Transverse colon (tissue), 4 donors: ENCODE measurements at regions not wholly inside any gene's neighbourhood (a gene's known extent, or its start where the extent isn't known, plus 50 kb on each side); places are given as distances from the start of the nearest gene placed in this dataset.

Experiments used
- DNase-seq: peaks from one replicate; pipeline ENCODE4 v3.0.0-alpha.2; 2019
- H3K27ac ChIP-seq, 4 donors: fragments of 200-600 bp; sonication (generic); 2 replicates each; pipeline ENCODE4 v1.5.1; 2016 to 2018; ENCODE audit warnings: inconsistent platforms in 4 of 4
- H3K27me3 ChIP-seq: fragments of 200-600 bp; sonication (generic); 2 replicates; pipeline ENCODE4 v1.5.1; 2017; ENCODE audit warnings: inconsistent platforms
- H3K36me3 ChIP-seq, 4 donors: fragments of 200-600 bp; sonication (generic); 2 replicates each; pipeline ENCODE4 v1.5.1; 2017 to 2019; ENCODE audit warnings: inconsistent platforms in 4 of 4
- H3K4me1 ChIP-seq, 4 donors: fragments of 200-600 bp; sonication (generic); 2 replicates each; pipeline ENCODE4 v1.5.1; 2017 to 2020; ENCODE audit warnings: inconsistent platforms in 4 of 4
- H3K4me3 ChIP-seq, 4 donors: fragments of 200-600 bp; sonication (generic); 1 replicate in 1 of 4; 2 replicates in 3 of 4; pipeline versions ENCODE4 v1.5.1 to v1.6.1; 2017 to 2019; ENCODE audit warnings: inconsistent platforms in 4 of 4
- H3K9me3 ChIP-seq, 2 donors: fragments of 200-600 bp; sonication (generic); 2 replicates each; pipeline ENCODE4 v1.5.1; 2017 to 2019; ENCODE audit warnings: inconsistent platforms in 2 of 2
- CTCF ChIP-seq, 5 experiments: fragments of 200-600 bp in 3 of 5; fragments of 450-650 bp in 2 of 5; sonication (generic) in 3 of 5; IDR thresholded peaks; 1 replicate in 2 of 5; 2 replicates in 3 of 5; pipeline ENCODE4 v1.5.1; 2016 to 2017; ENCODE audit warnings: antibody characterized with exemption in 5 of 5, inconsistent platforms in 3 of 5, mild to moderate bottlenecking in 2 of 5, moderate library complexity in 1 of 5
- EP300 ChIP-seq: sonication (generic); formaldehyde crosslinking; IDR thresholded peaks from one replicate; pipeline ENCODE4 v1.6.1; 2017; ENCODE audit warnings: antibody characterized with exemption, low read depth
- POLR2A ChIP-seq: fragments of 450-650 bp; IDR thresholded peaks from one replicate; pipeline ENCODE4 v1.6.1; 2016; ENCODE audit warnings: antibody characterized with exemption, mild to moderate bottlenecking, moderate library complexity
- POLR2AphosphoS5 ChIP-seq, 3 donors: sonication (generic); formaldehyde crosslinking; IDR thresholded peaks; one replicate each; pipeline ENCODE4 v1.6.1; 2016; ENCODE audit warnings: antibody characterized with exemption in 3 of 3
- WGBS, 2 donors: methylation state at CpG; one replicate each; pipeline ENCODE4 v1.1.5; 2018; ENCODE audit warnings: low coverage in 1 of 2; 5-methylcytosine and 5-hydroxymethylcytosine counted together
- in situ Hi-C, 4 donors: fragments of 200-750 bp; cut with MboI; loops; one replicate each; pipeline versions ENCODE4 v1.15.0 to v1.15.1; 2017; ENCODE audit warnings: low sequenced_read_pairs in 3 of 4, low pct_ligation_motif_present in 1 of 4, low pct_unique_long_range_greater_than_20kb in 1 of 4
- intact Hi-C: fragments of 100-400 bp; cut with DNase I; formaldehyde crosslinking; loops from one replicate; pipeline ENCODE4 v1.15.1; 2023; ENCODE audit warnings: low total_unique reads

- TF ChIP-seq CTCF (IDR thresholded peaks at IDR 0.05) (no peak), EP300 (no peak), POLR2AphosphoS5 (IDR thresholded peaks at IDR 0.05) (no peak), POLR2A (no peak)
- H3K27ac ChIP-seq = no peak overlapping the region
- DNase-seq = no peak
- 49 to 55% methylated on average over 3 to 7 of the region's 7 CpGs for WGBS, 2 donors
- no peaks in the 10 kb centered on the region for H3K36me3 ChIP-seq
- in situ Hi-C loops = no loop called here
- no peaks in the 10 kb centered on the region for H3K4me1 ChIP-seq
- no peak overlapping the region for H3K4me3 ChIP-seq
- intact Hi-C loops = no loop called here
- H3K9me3 ChIP-seq = no peaks in the 10 kb centered on the region
- H3K27me3 ChIP-seq = peaks cover 32% of the 10 kb centered on the region
Measured at GRCh38 chr19:34067861-34068271, 104.4 kb upstream of the LSM14A start.

- no peak overlapping the region for H3K27ac ChIP-seq
- no peak for TF ChIP-seq POLR2AphosphoS5 (IDR thresholded peaks at IDR 0.05)
- TF ChIP-seq POLR2A = no peak
- no peak for TF ChIP-seq EP300
- TF ChIP-seq CTCF (IDR thresholded peaks at IDR 0.05) = no peak
- no peak overlapping the region for H3K4me3 ChIP-seq
- intact Hi-C loops = no loop called here
- no peaks in the 10 kb centered on the region for H3K9me3 ChIP-seq
- no peaks in the 10 kb centered on the region for H3K4me1 ChIP-seq
- no peak for DNase-seq
- in situ Hi-C loops = loop anchor here in 1 of 4 donors (25.0 kb wide), 1 partner anchor 638 kb away; no protein-coding TSS in a partner anchor
- H3K36me3 ChIP-seq = no peaks in the 10 kb centered on the region
- peaks cover 7% of the 10 kb centered on the region for H3K27me3 ChIP-seq
- 18 to 31% methylated on average over 3 of the region's 3 CpGs for WGBS, 2 donors
Measured at GRCh38 chr19:34075661-34076091, 96.6 kb upstream of the LSM14A start.

DNA sequence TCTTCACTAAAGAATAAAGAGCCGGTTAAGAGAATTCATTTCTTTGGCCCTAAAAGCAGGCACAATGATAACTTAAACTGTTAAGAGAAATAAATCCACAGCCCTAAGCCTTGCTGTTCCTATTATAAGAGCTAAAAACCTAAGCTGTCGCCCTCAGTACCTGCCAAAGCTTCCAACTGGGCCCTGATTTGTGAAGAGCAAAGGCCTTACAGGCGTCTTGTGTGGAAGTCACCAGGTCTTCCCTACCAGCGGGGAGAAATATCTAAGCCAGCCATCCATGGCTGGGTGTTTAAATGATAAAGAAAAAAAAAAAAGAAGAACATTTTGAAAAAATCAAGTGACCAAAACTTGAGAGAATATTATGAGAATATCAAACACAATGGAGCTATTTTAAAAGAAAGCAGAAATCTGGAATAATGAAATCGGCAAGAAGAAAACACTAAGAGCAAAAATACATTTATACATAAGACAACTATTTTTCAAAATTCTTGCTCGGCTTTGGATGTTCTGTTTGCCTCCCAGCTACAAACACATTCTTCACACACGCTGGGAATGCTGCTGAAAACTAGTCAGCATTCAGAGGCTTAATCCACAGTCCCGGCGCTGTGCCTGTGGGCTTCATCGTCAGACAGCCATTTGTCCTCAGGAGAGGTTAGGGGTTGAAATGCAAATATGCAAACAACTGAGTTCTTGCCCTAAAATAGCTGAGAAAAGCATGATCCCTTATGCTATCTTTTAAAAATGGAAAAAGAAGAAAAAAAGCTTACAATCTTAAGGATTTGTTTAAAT lies 89.8 kb upstream of the LSM14A start:
- TF ChIP-seq CTCF (IDR thresholded peaks at IDR 0.05) = no peak
- TF ChIP-seq EP300 = no peak
- TF ChIP-seq POLR2A = no peak
- no peak for TF ChIP-seq POLR2AphosphoS5 (IDR thresholded peaks at IDR 0.05)
- H3K27me3 ChIP-seq = peaks cover 14% of the 10 kb centered on the region
- no peaks in the 10 kb centered on the region for H3K9me3 ChIP-seq
- H3K4me1 ChIP-seq = no peaks in the 10 kb centered on the region
- H3K36me3 ChIP-seq = no peaks in the 10 kb centered on the region
- no peak overlapping the region for H3K4me3 ChIP-seq
- in situ Hi-C loops (loop anchor here in 1 of 4 donors (25.0 kb wide), 1 partner anchor 645 kb away; no protein-coding TSS in a partner anchor), intact Hi-C loops (no loop called here)
- WGBS, 2 donors = 36 to 57% methylated on average over 9 to 10 of the region's 10 CpGs
- no peak for DNase-seq
- no peak overlapping the region for H3K27ac ChIP-seq

- H3K4me1 ChIP-seq = no peaks in the 10 kb centered on the region
- no peak overlapping the region for H3K27ac ChIP-seq
- 0 to 42% methylated on average over 1 to 3 of the region's 3 CpGs for WGBS, 2 donors
- in situ Hi-C loops = loop anchor here in 1 of 4 donors (25.0 kb wide), 1 partner anchor 647 kb away; no protein-coding TSS in a partner anchor
- H3K27me3 ChIP-seq = peaks cover 14% of the 10 kb centered on the region
- no peaks in the 10 kb centered on the region for H3K36me3 ChIP-seq
- intact Hi-C loops = no loop called here
- no peak overlapping the region for H3K4me3 ChIP-seq
- no peaks in the 10 kb centered on the region for H3K9me3 ChIP-seq
- no peak for DNase-seq
- no peak for TF ChIP-seq POLR2AphosphoS5 (IDR thresholded peaks at IDR 0.05)
- no peak for TF ChIP-seq POLR2A
- no peak for TF ChIP-seq CTCF (IDR thresholded peaks at IDR 0.05)
- no peak for TF ChIP-seq EP300
Measured at GRCh38 chr19:34084396-34085145, 87.7 kb upstream of the LSM14A start.
